ENCODE measurements at regions not wholly inside any gene's neighbourhood (a gene's known extent, or its start where the extent isn't known, plus 50 kb on each side); places are given as distances from the start of the nearest gene placed in this dataset.

DNA sequence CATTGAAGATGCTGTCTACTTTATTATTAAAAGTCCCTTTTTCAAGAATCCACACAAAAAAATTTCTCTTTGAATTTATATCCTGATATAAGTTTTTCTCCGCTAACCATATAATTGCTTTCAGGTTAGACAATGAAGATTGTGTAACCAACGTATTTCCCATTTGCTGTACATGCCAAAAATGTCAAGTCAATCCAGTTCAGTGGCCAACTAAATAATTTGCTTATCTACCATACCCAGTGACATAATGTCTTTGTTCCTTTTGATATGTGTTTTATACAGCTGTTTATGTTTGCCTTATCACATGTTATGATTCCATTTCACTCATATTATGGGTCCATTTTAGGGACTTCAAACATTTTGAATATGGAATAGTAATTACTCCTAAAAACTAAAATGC is 349.9 kb downstream of the EFNA5 start:
- no peaks in the 10 kb centered on the region for H3K36me3 Mint-ChIP-seq (ENCODE audit: low read depth)
- H3K27ac Mint-ChIP-seq = no peak overlapping the region
- DNase-seq = no peak
- H3K4me3 Mint-ChIP-seq = no peak overlapping the region
- no peaks in the 10 kb centered on the region for H3K4me1 Mint-ChIP-seq
- no peaks in the 10 kb centered on the region for H3K9me3 Mint-ChIP-seq
- TF ChIP-seq, protein P1, sequence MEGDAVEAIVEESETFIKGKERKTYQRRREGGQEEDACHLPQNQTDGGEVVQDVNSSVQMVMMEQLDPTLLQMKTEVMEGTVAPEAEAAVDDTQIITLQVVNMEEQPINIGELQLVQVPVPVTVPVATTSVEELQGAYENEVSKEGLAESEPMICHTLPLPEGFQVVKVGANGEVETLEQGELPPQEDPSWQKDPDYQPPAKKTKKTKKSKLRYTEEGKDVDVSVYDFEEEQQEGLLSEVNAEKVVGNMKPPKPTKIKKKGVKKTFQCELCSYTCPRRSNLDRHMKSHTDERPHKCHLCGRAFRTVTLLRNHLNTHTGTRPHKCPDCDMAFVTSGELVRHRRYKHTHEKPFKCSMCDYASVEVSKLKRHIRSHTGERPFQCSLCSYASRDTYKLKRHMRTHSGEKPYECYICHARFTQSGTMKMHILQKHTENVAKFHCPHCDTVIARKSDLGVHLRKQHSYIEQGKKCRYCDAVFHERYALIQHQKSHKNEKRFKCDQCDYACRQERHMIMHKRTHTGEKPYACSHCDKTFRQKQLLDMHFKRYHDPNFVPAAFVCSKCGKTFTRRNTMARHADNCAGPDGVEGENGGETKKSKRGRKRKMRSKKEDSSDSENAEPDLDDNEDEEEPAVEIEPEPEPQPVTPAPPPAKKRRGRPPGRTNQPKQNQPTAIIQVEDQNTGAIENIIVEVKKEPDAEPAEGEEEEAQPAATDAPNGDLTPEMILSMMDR (IDR thresholded peaks at IDR 0.05) = no peak
- H3K27me3 Mint-ChIP-seq (ENCODE audit: low read depth, poor library complexity) = peaks cover 3% of the 10 kb centered on the region

DNA sequence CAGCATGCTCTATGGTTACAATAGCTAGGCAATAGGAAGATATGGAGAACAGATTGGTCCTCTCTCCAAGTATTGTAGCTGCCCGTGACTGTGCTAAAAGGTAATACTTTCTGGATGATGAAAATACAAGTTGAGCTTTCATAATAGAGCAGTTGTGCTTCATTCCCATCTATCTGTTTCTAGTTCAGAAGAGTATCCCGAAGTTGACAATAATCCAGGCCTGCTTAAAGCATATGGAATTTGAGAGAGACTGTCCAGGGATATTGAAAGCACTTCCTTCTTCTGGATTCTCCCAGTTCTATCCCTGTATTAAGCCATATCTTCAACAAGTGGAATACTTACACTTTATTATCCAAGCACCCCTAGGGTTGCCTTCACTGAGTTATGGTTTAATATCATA is 350.4 kb downstream of the EFNA5 start:
- no peak for DNase-seq
- H3K4me1 Mint-ChIP-seq = no peaks in the 10 kb centered on the region
- no peak overlapping the region for H3K27ac Mint-ChIP-seq
- peaks cover 3% of the 10 kb centered on the region for H3K27me3 Mint-ChIP-seq (ENCODE audit: low read depth, poor library complexity)
- TF ChIP-seq, protein P1 (IDR thresholded peaks at IDR 0.05) = no peak
- H3K4me3 Mint-ChIP-seq = no peak overlapping the region
- no peaks in the 10 kb centered on the region for H3K36me3 Mint-ChIP-seq (ENCODE audit: low read depth)
- no peaks in the 10 kb centered on the region for H3K9me3 Mint-ChIP-seq

DNA sequence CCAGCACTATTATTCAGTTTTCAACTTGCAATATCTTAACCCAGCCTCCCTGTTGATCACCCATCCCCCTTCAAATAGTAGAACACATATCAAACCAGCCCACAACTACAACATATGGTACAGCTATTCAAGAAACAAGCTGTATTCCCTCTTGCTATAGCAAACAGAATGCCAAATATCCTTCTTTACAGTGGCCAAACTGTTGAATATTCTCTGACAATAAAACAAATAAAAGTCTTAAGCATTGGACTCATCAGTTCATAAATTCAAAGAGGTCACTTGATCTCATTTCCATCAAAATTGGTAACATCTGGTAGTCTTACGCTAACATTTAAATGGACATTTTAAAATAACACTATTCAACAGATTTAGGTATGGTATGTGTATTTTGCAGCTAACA is 350.8 kb downstream of the EFNA5 start:
- no peaks in the 10 kb centered on the region for H3K9me3 Mint-ChIP-seq
- H3K27me3 Mint-ChIP-seq (ENCODE audit: low read depth, poor library complexity) = peaks cover 3% of the 10 kb centered on the region
- H3K36me3 Mint-ChIP-seq (ENCODE audit: low read depth) = no peaks in the 10 kb centered on the region
- no peaks in the 10 kb centered on the region for H3K4me1 Mint-ChIP-seq
- TF ChIP-seq, protein P1 (IDR thresholded peaks at IDR 0.05) = no peak
- no peak overlapping the region for H3K27ac Mint-ChIP-seq
- DNase-seq = no peak
- no peak overlapping the region for H3K4me3 Mint-ChIP-seq

DNA sequence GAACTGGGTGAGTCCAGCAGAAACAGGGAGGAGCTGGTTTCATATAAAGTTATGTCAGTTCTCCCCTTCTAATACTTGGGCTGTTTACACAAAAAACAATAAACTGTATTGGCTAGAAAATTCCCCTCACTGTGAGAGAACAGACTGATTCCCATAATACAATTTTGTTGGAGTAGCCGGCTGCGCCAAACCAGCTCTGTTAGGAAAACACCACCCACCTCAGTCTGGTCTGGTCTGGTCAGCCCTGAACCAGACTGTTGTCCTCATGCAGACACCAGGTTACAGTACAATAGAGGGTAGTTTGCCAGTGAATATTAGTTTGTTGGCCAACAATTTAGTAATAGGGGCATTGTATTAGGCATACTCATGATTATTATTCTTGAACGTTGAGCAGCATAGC is 356.4 kb downstream of the EFNA5 start:
- no peak overlapping the region for H3K4me3 Mint-ChIP-seq
- H3K4me1 Mint-ChIP-seq = no peaks in the 10 kb centered on the region
- no peak overlapping the region for H3K27ac Mint-ChIP-seq
- no peaks in the 10 kb centered on the region for H3K36me3 Mint-ChIP-seq (ENCODE audit: low read depth)
- TF ChIP-seq, protein P1 (IDR thresholded peaks at IDR 0.05) = no peak
- no peak for DNase-seq
- H3K27me3 Mint-ChIP-seq (ENCODE audit: low read depth, poor library complexity) = peaks cover 7% of the 10 kb centered on the region
- peaks cover 5% of the 10 kb centered on the region for H3K9me3 Mint-ChIP-seq

DNA sequence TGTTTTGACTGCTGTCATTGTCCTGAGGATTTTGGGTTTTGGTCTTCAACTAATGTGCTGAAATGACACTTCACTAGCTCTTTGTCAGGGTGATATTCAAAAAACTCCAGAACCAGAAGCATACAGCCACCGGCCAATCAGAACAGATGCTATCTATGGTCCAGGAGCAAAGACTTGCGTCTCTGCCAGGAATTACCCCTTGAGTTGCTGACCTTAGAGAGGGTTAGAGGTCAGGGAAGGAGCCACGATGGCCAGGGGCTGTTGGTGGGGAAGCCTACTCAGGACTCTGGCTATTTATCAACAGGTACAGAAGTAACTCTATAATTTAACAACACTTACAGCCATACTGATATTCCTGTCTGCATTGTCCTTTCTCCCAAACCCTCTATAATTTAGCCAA is 356.8 kb downstream of the EFNA5 start:
- peaks cover 7% of the 10 kb centered on the region for H3K27me3 Mint-ChIP-seq (ENCODE audit: low read depth, poor library complexity)

DNA sequence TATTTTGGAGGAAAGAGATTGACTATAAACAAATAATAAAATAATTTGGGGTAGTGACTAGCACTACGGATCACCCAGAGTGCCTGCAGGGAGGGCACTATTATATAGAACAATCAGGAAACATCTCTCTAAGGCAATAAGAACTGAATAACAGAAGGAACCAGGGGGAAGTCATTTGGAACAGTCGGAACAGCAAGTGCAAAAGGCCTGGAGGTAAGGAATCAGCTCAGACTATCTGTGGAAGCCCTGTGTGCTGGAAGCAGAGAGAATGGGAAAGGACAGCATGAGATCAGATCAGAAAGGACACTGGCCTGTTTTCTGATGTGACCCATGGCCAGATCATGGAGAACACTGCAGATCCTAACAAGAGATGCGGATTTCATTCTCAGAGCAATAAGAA is 357.6 kb downstream of the EFNA5 start:
- TF ChIP-seq, protein P1 (IDR thresholded peaks at IDR 0.05) = no peak
- no peak overlapping the region for H3K4me3 Mint-ChIP-seq
- peak overlapping the region; percentile 10 for H3K27ac Mint-ChIP-seq
- no peak for DNase-seq
- H3K27me3 Mint-ChIP-seq (ENCODE audit: low read depth, poor library complexity) = peaks cover 6% of the 10 kb centered on the region
- H3K9me3 Mint-ChIP-seq = peaks cover 5% of the 10 kb centered on the region
- no peaks in the 10 kb centered on the region for H3K36me3 Mint-ChIP-seq (ENCODE audit: low read depth)
- no peaks in the 10 kb centered on the region for H3K4me1 Mint-ChIP-seq

More for the DNA sequence above, 356.8 kb downstream of the EFNA5 start:
- peaks cover 5% of the 10 kb centered on the region for H3K9me3 Mint-ChIP-seq
- no peaks in the 10 kb centered on the region for H3K36me3 Mint-ChIP-seq (ENCODE audit: low read depth)
- no peaks in the 10 kb centered on the region for H3K4me1 Mint-ChIP-seq
- H3K4me3 Mint-ChIP-seq = no peak overlapping the region
- no peak overlapping the region for H3K27ac Mint-ChIP-seq
- TF ChIP-seq, protein P1 (IDR thresholded peaks at IDR 0.05) = no peak
- no peak for DNase-seq

All from nephron progenitor cell (in vitro differentiated cells).